Islet of Langerhans (tissue), 1 donor: ENCODE measurements at regions not wholly inside any gene's neighbourhood (a gene's known extent, or its start where the extent isn't known, plus 50 kb on each side); places are given as distances from the start of the nearest gene placed in this dataset.

Experiments
- FAIRE-seq: peaks from one replicate; lab custom pipeline; 2011; peaks lifted over from hg19 to GRCh38; lab: Jason Lieb, UNC

GRCh38 chr1:29655145-29655544 lies 418.8 kb downstream of the PTPRU start:
- no peak for FAIRE-seq

DNA sequence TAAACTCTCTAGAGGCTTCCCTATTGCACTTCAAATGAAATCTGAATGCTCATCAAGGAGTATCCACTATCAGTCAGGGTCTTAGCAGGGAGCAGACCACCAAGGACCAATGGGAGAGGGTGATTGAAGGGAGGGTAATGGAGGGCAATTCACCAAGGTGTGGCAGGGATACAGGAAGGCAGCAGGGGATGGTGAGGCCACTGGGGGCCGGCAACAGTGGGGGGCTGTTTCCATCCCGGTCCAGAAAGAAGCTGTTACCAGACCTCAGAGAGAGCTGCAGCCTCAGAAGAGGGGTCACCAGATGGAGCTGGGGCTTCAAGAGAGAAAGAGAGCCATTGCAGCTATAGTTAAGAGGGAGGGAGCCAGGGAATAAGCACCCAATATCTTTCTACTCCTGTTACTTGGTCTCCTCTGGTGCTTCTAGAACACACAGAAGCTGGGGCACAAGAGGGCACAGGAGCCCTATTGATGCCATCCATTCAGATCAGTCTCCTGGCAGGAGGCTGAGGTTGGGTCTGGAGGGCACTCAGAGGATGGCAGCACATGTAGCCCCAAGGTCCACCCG lies 417.6 kb downstream of the PTPRU start:
- no peak for FAIRE-seq

DNA sequence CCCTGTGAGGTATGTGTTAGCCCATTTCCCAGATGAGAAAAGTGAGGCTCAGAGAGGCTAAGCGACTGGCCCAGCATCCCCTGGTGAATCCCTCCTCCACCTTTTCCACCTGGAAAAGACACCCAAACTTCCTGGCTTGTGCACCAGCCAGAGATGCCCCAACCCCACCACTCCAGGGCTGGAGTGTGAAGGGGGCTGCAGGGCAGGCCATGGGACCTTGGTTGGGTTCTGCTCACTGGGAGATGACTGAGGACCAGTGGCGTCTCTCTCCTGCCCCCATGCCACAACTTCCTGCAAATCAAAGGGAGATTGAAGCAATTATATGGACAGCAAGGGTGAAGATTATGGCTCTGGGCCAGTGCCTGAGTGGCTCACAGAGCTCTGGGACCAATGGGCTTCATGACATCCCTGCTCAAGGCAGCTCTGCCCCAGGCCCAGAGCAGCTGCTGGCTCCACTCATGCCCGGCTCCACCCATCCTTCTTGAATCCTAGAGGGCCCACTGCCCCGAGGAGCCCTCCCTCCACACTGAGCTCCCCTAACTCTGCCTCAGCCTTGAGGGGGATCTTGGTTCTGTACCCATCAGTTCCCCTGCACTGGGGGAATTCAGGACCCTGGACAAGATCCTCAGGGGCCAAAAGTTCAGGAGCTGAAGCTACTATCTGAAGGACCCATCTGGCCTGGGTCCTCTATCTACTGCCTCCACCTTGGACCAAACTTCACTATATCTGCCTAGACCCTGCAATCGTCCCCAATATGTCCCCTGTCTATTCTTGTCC lies 416.9 kb downstream of the PTPRU start:
- FAIRE-seq: no peak

DNA sequence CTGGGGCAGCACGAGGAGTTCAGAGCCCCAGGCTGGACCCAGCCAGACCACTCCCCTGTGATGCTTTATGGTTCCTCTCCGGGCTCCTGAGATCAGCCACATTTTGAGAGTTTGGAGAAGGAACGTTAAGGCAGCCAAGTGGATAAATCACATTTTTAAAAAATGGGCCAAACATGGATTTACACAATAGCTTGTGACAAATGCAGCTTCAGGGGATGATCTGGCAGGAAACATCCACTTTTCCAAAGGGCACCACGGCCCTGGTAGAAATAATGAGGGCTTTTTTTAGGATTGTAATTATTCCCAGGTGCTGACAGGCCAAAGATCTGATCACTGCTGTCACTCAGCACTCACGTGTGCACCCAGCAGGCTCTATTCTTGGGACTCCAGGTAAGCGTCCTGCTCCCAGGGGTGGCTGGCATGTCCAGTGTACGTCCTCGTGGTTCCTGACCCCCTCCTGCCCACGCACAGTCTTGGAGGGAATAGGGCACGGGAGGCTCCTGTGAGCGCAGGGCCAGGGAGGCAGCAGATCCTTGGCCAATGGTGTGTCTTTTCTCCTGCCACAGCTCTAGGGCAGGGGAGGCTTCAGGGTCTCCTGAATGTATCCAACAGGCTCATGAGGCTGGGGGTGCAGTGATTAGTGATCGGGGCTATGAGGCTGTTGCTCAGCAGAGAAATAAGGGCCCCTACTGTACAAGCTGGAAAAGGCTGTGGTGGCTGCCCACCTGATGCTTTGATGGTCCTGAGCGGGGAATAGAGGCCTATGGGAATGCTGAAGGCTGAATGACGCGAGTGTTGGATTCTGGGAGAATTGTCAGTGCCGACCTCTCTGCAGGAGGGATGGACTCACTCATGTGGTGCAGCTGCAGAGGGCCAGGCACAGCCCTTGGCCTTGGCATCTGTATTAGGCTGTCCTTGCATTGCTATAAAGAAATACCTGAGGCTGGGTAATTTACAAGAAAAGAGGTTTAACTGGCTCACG lies 415.7 kb downstream of the PTPRU start:
- FAIRE-seq: no peak

GRCh38 chr1:29651246-29651645 lies 414.9 kb downstream of the PTPRU start:
- no peak for FAIRE-seq

- FAIRE-seq: no peak
Observed at GRCh38 chr1:29650476-29650875, 414.2 kb downstream of the PTPRU start.

DNA sequence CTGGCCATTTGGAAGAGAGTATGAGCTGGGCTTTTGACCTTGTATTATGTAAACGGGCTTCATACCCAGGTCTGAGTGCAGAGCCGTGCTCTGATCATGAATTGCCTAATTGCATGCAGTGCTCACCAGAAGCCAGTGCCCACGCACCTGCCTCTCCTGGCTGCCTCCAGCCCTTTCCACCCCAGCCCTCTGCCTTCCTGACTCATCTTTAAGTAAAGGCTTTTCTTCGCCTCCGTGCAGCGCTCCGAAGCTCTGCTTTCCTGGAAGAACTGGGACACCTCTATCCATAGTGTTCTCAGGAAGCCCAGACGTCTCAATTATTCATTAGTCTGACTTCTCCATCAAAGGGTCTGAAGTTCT lies 413.7 kb downstream of the PTPRU start:
- FAIRE-seq: no peak

DNA sequence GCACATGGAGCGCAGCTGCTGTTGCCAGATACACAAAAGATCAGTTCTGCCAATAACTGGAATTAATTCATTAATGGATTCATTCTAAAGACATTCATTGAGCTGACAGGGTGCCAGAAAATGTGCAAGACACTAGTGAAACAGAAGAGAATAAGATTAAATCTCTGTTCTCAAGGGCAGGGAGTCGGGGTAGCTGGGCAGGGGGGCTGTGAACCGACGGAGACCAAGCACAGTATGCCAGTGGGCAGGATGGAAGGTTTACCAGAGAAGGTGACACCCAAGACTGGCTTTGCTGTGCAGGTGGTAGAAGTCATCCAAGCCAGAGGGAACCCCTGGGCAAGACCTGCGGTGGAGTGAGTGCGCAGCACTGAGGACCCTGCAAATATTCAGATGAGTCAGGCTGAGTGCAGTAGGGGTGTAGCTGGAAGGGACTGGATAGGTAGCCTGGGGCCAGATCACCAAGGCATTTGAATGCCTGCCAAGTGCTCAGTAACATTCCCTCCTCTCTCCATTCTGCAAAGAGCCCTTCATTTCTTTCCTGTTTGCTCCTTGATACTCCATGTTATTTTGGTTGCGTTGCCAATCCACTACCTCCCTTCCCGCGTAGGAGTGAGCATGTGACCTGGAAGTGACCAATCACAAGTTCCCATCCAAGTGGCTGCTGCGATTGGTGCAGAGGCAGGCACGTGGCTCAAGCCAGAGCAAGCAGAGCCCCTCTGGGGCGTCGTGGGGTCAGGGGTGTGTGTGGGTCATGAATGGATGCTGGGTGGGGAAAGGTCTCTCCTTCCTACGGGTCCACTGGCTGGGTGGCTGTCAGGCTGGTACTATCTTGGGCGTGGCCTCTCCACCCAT lies 413.1 kb downstream of the PTPRU start:
- no peak for FAIRE-seq

GRCh38 chr1:29648798-29649188 lies 412.5 kb downstream of the PTPRU start:
- FAIRE-seq: no peak

GRCh38 chr1:29648026-29648425 lies 411.7 kb downstream of the PTPRU start:
- FAIRE-seq: no peak

DNA sequence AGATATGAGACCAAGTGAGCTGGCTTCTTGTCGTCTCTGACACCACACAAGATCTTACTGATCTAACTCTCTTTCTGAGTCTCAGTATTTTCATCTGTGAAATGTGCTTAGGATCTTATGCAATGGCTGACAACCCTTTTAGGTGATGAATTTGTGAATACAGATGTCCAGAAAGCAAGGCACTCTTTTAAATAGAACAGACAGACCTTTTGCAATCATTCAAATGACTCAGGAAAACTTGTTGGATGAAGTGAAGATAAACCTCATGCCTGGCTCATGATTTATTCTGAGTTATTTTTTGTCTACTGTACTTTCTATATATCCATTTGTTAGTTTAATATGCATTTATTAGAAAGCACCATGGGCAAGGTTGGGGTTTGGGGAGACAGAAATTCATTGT lies 411.3 kb downstream of the PTPRU start:
- no peak for FAIRE-seq

DNA sequence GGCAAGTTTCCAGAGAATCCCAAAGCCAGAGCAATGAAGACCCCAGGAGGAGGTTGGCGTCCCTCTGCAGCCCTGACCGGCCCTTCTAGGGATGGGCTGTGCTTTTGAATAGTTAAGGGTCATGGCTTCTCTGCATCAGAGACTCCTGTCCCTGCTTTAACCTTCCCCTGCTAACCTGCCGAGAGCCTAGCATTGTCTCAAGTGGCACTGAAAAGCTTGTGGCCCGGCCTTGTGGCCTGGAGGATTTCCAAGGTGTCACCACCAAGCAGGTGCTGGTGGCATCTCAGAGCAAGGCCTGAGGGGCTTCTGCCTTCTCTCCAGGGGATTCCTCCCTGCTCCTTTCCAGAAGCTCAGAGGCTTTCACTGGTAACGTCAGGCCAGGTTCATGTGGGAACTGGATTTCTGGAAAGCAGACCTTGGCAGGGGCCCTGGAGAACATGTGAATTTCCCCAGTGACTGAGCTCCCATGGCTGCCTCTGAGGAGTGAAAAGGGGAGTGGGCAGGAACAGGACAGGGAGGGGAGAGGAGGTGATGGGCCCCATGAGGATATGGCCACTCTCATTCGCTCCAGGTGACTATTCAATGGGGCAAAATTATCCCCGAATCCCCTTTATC lies 409.9 kb downstream of the PTPRU start:
- FAIRE-seq: no peak

GRCh38 chr1:29645586-29645985 lies 409.3 kb downstream of the PTPRU start:
- no peak for FAIRE-seq

DNA sequence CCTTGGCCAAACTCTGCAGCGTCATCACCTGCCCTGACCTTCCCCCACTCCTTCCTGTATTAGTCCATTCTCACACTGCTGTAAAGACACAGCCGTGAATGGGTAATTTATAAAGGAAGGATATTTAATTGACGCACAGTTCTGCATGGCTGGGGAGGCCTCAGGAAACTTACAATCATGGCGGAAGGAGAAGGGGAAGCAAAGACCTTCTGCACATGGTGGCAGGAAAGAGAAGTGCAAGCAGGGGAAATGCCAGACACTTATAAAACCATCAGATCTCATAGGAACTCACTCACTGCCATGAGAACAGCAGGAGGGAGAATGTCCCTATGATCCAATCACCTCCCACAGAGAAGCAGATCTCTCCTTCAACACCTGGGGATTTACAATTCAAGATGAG lies 408.5 kb downstream of the PTPRU start:
- FAIRE-seq: no peak

DNA sequence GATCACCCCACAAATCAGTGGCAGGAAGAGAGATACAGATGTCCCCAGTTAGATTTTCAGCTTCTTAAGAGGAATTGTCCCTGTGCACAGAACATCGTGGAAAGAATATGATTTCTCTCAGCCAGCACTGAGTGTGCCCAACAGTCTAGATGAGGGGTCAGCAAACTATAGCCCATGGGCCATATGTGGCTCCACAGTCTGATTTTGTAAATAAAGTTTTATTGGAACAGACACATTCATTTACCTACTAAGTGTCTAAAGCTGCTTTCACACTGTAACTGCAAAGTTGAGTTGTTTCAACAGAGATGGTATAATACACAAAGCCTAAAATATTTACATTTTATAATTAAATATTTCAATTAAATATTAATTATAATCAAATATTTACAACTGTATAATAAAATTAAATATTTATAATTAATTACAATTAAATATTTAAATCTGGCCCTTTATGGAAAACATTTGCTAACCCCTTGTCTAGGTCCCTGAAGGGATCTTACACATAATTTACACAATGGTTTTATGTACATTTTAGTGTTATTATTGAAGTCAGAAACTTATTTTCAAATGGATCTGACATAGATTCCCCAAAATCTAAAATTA lies 407.6 kb downstream of the PTPRU start:
- no peak for FAIRE-seq

- FAIRE-seq: no peak
Observed at GRCh38 chr1:29643281-29643680, 407.0 kb downstream of the PTPRU start.

DNA sequence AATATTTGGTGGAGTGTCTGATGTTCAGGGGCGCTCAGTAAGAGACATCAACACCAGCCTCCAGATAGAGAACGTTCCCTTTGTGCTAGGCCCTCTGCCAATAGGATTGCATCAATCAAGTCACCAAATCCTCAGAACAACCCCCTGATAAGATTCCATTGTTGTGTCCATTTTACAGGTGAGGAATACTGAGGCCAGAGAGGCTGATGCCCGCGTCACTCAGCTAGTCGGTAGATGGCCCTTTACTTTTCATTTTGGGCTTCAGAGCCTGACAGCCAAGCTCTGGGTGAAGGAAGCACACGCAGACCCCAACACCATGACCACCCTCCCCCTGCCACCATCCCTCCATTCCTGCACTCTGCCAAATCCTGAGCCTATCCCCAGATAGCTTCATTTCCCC lies 406.2 kb downstream of the PTPRU start:
- no peak for FAIRE-seq

DNA sequence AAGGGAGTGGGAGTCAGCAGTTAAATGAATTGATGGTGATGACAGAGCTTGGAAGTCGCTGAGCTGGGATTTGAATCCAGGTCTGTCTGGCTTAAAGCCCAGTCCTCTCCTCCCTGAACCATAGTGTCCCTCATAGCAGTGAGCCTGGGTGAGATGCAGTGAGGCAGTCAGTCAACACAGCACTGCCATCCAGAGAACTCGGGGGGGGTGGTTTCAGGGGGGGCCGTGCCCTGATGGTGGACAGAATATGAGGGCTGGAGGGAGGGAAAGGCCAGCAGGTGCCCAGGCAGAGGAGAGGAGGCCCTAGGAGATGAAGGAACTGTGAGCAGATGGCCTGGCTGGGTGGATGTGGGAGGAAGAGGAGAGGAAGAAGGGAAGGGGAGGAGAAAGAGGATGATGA lies 405.6 kb downstream of the PTPRU start:
- FAIRE-seq: no peak

DNA sequence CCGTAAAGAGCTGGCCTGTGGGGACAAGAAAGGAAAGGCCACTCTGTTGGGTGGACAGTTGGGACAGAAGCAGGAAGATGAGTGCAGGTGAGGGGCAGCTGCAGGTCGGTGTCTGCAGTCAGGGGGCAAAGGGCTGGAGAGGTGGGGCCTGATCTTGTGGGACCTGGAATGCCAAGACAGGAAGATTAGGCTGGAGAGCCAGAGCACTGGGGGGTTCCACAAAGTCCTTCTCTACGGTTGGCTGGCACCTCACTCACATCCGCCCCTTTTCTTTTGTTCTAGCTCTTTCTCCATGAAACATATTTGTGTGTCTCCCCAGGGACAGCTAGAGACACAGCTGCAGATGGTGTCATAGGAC lies 404.1 kb downstream of the PTPRU start:
- no peak for FAIRE-seq

DNA sequence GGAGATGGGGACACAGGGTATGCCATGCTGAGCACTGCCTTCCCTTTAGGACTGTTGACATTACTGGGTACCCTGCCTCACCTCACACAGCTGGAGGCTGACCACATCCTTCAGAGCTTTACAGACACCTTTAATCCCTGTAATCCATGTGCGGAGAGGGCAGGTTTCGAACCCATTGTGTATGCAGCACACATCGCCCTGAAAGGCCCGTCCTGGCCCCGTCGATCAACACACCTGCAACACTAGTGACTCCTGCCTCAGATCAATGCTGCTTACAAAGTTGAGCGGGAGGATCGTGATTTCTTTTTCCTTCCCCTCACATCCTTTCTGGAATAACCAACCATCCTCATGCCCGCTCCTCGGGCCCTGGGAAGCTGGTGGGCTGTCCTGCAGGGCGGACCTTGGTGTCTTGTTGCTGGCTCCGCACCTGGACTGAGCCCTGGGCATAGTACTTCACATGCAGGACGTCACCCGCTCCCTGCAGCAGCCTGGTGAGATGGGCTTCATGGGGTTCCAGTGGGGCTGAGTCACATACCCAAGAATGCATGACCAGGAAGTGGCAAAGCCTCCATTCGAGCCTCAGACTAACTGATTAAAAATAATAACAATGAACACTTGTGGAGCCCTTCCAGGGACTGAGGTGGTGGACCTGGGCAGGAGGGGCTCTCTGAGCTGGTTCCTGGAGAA lies 403.6 kb downstream of the PTPRU start:
- FAIRE-seq: no peak
